HG03045 (cell line): ENCODE measurements at regions not wholly inside any gene's neighbourhood (a gene's known extent, or its start where the extent isn't known, plus 50 kb on each side); places are given as distances from the start of the nearest gene placed in this dataset.

Experiments used
- ATAC-seq: cut with Tn5 transposase; IDR thresholded peaks from one replicate; pipeline ENCODE4 v1.9.1; 2021; ENCODE audit warnings: mild to moderate bottlenecking, moderate library complexity; ENCODE audit not compliant: unreplicated experiment

GRCh38 chr3:144067059-144067458 is 95.4 kb downstream of the DIPK2A start:
- ATAC-seq: no peak

DNA sequence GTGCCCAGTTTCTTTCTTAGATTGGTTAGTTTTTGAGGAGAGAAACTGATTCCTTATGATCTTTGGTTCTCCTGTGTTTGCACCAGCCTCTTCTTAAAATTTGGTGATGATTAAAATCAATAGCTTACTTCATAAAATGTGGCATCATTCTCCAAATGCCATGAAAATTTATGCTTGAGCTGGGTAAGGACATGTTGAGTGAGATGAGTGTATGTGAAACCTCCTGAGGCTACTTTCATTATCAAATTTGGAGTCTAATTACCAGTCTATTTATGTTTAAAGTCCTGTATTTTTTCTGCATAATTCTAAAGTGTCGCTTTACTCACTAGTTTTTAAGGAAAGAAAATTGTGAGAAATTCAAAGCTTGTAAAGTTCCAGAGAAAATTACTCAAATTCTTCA is 102.1 kb downstream of the DIPK2A start:
- no peak for ATAC-seq

GRCh38 chr3:144079634-144080033 is 108.0 kb downstream of the DIPK2A start:
- ATAC-seq: no peak

- ATAC-seq: no peak
Measured at GRCh38 chr3:144084929-144085328, 113.3 kb downstream of the DIPK2A start.

GRCh38 chr3:144085964-144086363 is 114.3 kb downstream of the DIPK2A start:
- no peak for ATAC-seq

- no peak for ATAC-seq
Measured at GRCh38 chr3:144096016-144096415, 124.4 kb downstream of the DIPK2A start.

DNA sequence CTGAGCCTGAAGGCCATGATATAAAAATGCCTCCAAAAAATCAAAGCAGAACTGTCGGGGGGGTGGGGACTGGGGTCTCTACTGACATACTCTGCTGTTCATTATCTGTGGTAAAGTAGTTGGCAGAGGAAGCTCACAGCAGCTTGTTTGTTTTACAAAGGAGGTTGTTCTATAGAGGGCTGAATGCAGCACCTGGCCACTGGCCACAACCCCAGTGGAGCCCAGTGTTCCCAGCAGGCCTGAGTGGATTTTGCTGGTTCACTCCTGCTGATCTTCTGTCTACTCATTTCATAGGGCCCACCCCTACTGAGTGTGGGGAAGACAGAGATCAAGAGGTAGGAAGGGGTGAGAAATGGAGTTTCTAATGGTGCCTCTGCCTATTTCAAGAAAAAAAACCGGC is 125.5 kb downstream of the DIPK2A start:
- ATAC-seq: no peak

DNA sequence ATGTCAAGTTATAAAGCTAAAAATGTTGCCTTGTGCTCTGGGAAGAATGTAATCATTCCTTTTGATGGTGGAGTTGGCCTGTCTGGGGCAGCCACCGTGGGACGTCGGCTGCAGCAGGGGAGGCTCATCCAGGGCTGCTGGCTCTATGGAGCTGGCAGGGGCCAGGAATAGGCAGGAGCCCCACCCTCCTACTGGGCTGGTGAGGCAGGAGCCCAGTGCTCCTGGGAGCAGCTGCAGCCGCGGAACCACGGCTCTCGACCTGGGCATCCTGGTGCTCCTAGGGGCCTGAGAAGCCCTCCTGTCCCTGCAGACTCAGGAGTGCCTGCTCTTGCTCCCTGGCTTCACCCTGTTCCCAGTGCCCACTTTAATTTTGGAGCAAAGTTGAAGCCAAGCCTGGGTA is 127.1 kb downstream of the DIPK2A start:
- ATAC-seq: no peak

GRCh38 chr3:144102421-144102820 is 130.8 kb downstream of the DIPK2A start:
- no peak for ATAC-seq

DNA sequence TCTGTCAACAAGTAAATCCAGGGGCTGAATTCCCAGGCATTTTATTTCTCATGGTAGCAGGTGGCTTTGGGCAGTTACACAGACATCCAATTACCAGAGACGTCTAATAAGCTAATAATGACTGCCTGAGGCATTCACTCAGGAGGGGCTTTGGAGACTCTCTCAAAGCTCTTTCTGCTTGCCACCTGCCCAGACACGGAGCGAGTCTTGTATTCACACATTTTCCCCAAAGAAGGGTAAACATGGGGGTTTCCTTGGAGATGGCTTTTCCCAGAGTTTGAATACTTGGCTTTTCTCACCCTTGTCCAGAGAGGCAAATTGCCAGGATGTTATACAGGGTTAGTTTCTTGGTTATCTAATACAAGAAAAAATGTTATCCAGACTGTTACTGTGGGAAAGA is 132.6 kb downstream of the DIPK2A start:
- no peak for ATAC-seq

DNA sequence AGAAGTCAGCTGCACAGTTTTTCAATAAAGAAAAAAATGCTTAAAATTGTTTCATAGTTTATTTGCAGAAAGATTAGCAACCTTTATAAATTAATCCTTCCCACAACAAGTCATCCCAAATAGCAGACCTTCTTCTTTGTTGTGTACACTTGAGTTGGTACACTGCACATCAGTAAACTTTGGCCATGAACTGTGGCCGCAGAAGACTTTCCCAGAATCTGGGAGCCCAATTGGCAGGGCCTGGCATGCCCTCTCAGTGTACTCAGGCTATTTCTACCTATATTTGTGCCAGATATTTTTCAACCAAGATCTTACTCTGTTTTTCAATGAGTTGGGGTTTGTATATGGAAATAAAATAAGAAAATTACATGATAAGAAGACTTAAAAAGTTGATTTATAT is 133.1 kb downstream of the DIPK2A start:
- no peak for ATAC-seq

GRCh38 chr3:144105542-144105941 is 133.9 kb downstream of the DIPK2A start:
- no peak for ATAC-seq

- ATAC-seq: no peak
Measured at GRCh38 chr3:144106970-144107369, 135.3 kb downstream of the DIPK2A start.

DNA sequence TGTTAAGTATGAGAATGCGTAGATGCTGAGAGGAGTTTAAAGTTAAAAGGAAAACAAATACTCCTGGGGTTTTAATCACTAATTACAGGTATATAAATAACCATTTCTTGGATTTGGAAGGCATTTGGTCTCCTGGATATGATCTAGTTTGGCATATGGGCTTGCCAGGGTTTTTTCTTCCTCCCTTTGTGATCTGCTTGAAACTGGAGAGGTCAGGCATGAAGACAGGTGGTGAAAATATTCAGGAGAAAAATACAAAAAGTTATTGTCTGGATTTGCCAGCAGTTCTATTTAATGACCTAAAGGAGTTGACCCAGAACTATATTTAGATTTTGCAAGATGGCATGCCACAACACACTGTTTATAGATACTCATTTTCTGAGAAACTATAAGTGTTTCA is 136.3 kb downstream of the DIPK2A start:
- no peak for ATAC-seq

GRCh38 chr3:144109944-144110343 is 138.3 kb downstream of the DIPK2A start:
- ATAC-seq: peak; percentile 99

DNA sequence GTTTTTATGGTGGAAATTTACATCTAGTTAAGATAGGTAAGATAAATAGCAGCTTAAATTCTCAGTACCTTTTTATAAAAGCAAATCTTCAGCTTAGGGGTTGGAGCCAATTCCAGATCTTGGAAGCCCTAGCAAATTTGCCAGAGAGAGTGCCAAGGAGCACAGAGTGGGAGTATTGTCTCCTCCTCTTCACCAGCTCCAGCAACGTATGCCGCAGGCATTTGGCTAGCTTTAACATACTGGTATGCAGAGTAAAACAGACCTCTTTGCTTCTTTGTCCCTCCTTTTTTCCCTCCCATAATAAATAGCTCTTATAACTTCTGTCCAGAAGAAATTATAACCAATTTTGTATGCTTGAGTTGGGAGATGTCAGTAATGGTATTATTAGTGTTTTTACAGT is 140.4 kb downstream of the DIPK2A start:
- no peak for ATAC-seq

GRCh38 chr3:144112437-144112836 is 140.8 kb downstream of the DIPK2A start:
- no peak for ATAC-seq

- no peak for ATAC-seq
Measured at GRCh38 chr3:144114767-144115166, 143.1 kb downstream of the DIPK2A start.

DNA sequence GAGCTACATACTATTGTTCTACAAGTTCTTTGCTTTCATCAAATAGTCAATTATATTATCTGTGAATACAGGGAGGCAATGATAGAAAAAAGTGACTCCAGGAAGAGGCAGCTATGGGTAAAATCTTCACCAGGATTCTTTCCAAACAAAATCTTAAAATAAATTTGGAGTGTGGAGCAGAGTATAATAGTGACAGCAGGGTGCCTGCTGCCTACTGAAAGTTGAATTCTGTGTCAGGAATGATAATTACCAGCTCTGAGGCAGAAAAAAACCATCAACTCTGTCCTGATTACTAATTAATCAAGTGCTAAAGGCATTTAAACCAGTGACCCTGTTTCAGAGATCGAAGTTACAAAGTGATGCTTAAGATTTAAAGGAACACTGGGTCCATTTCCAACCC is 148.0 kb downstream of the DIPK2A start:
- ATAC-seq: no peak

- ATAC-seq: no peak
Measured at GRCh38 chr3:144121661-144122060, 150.0 kb downstream of the DIPK2A start.

DNA sequence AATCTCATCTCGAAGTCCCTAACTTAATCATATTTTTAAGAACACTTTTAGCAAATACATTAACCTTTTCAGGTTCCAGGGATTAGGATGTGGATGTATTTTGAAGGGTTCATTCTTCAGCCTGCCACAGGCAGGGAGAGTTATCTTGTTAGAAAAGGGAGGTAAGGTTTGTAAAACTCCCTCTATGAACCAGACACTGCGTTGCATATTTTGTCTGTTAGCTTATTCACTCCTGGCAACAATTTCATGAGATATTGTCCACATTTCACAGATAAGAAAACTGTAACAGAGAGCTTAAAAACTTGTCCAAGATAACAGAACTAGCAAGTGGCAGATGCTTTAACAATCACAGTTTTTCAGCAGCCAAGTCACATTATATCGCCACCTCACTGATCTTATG is 155.4 kb downstream of the DIPK2A start:
- no peak for ATAC-seq

- peak; percentile 10 for ATAC-seq
Measured at GRCh38 chr3:144127700-144128099, 156.1 kb downstream of the DIPK2A start.

DNA sequence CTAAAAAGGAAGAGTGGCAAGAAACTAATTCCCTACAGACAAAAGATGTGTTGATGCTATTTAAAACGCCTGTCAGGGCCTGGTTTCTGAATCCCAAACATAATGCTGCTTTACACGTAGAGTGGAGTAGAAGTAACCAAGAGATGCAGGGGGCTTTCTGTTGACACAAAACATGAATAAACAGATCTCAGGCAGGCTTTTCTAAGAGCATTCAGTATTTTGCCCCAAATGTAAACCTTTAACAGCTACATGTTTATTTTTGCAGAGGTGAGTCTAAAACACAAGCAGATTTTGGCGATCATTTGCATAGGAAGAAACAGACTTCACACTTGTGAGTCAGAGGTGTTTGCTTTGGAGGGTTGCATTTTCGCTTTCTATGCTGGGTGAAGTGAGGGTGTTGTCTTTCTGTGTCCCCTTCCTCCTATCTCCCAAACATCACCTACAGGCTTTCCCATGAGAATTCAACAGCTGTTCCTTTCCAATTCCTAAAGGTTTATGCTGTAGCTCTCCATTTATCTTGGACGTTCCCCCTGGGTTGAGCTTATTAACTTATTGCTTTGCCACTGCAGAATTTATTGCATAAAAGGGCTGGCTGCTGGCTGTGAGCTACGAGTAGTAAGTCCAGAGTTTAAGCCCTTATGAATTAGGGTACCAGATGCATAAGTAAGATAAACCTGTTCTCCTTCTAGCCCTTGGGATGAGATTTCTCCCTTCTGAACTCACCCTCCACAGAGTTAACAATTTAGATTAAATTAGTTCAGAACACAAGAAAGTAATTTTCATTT is 156.7 kb downstream of the DIPK2A start:
- ATAC-seq: peak; percentile 100
